Endothelial cell of hepatic sinusoid (primary cell): ENCODE measurements at regions not wholly inside any gene's neighbourhood (a gene's known extent, or its start where the extent isn't known, plus 50 kb on each side); places are given as distances from the start of the nearest gene placed in this dataset.

Experiments used
- in situ Hi-C: cut with HindIII; loops from 2 replicates; pipeline ENCODE4 v1.10.0; 2017; ENCODE audit warnings: low sequenced_read_pairs

GRCh38 chr2:143901185-143901842 is 618.6 kb downstream of the ZEB2 start:
- in situ Hi-C loops = no loop called here

- in situ Hi-C loops = no loop called here
Observed at GRCh38 chr2:143899987-143900386, 619.9 kb downstream of the ZEB2 start.

GRCh38 chr2:143893371-143893770 is 626.5 kb downstream of the ZEB2 start:
- in situ Hi-C loops = no loop called here

- in situ Hi-C loops = no loop called here
Observed at GRCh38 chr2:143891879-143892308, 628.0 kb downstream of the ZEB2 start.

- in situ Hi-C loops = no loop called here
Observed at GRCh38 chr2:143890798-143891197, 629.1 kb downstream of the ZEB2 start.

- in situ Hi-C loops = no loop called here
Observed at GRCh38 chr2:143889216-143889615, 630.7 kb downstream of the ZEB2 start.

- in situ Hi-C loops = no loop called here
Observed at GRCh38 chr2:143885461-143885860, 634.5 kb downstream of the ZEB2 start.

GRCh38 chr2:143881246-143881645 is 638.7 kb downstream of the ZEB2 start:
- in situ Hi-C loops = no loop called here

- in situ Hi-C loops = no loop called here
Observed at GRCh38 chr2:143877876-143878530, 641.9 kb downstream of the ZEB2 start.

- in situ Hi-C loops = no loop called here
Observed at GRCh38 chr2:143877056-143877455, 642.9 kb downstream of the ZEB2 start.

GRCh38 chr2:143875295-143876233 is 644.4 kb downstream of the ZEB2 start:
- in situ Hi-C loops = no loop called here

GRCh38 chr2:143873886-143874285 is 646.0 kb downstream of the ZEB2 start:
- in situ Hi-C loops = no loop called here

- in situ Hi-C loops = no loop called here
Observed at GRCh38 chr2:143870696-143871095, 649.2 kb downstream of the ZEB2 start.

GRCh38 chr2:143856978-143857377 is 662.9 kb downstream of the ZEB2 start:
- in situ Hi-C loops = no loop called here

GRCh38 chr2:143852759-143853158 is 667.2 kb downstream of the ZEB2 start:
- in situ Hi-C loops = no loop called here

GRCh38 chr2:143850084-143850483 is 669.8 kb downstream of the ZEB2 start:
- in situ Hi-C loops = no loop called here

- in situ Hi-C loops = no loop called here
Observed at GRCh38 chr2:143847257-143847656, 672.7 kb downstream of the ZEB2 start.

GRCh38 chr2:143844986-143845385 is 674.9 kb downstream of the ZEB2 start:
- in situ Hi-C loops = no loop called here

GRCh38 chr2:143843686-143844085 is 676.2 kb downstream of the ZEB2 start:
- in situ Hi-C loops = no loop called here

GRCh38 chr2:143842836-143843235 is 677.1 kb downstream of the ZEB2 start:
- in situ Hi-C loops = no loop called here

GRCh38 chr2:143841935-143842334 is 678.0 kb downstream of the ZEB2 start:
- in situ Hi-C loops = no loop called here

GRCh38 chr2:143840601-143841000 is 679.3 kb downstream of the ZEB2 start:
- in situ Hi-C loops = no loop called here
